Mesendoderm (in vitro differentiated cells): ENCODE measurements at regions not wholly inside any gene's neighbourhood (a gene's known extent, or its start where the extent isn't known, plus 50 kb on each side); places are given as distances from the start of the nearest gene placed in this dataset.

Source experiments
- DNase-seq: peaks from one replicate; pipeline ENCODE4 v3.0.0; 2013
- H2AK5ac ChIP-seq: 2 replicates; pipeline ENCODE4 v1.6.1; 2013; ENCODE audit warnings: low read length, inconsistent platforms
- H2BK120ac ChIP-seq: 2 replicates; pipeline ENCODE4 v1.6.1; 2013; ENCODE audit warnings: low read depth, mild to moderate bottlenecking, low read length, moderate library complexity, mixed read lengths
- H2BK15ac ChIP-seq: replicated peaks from 2 replicates; pipeline ENCODE4 v1.6.1; 2013; ENCODE audit warnings: low read depth, mild to moderate bottlenecking, moderate library complexity
- H2BK5ac ChIP-seq: 2 replicates; pipeline ENCODE4 v1.6.1; 2013; ENCODE audit warnings: low read length, inconsistent platforms
- H3K18ac ChIP-seq: 2 replicates; pipeline ENCODE4 v1.6.1; 2013; ENCODE audit warnings: mild to moderate bottlenecking, low read length, mixed read lengths
- H3K23ac ChIP-seq: one replicate; pipeline ENCODE4 v1.6.1; 2013; ENCODE audit warnings: low read length
- H3K27ac ChIP-seq: 2 replicates; pipeline ENCODE4 v1.5.1; 2013; ENCODE audit warnings: low read depth, mild to moderate bottlenecking, inconsistent platforms, low read length, moderate library complexity
- H3K27me3 ChIP-seq: 2 replicates; pipeline ENCODE4 v1.6.1; 2013; ENCODE audit warnings: low read length, control low read depth, mild to moderate bottlenecking, inconsistent platforms; ENCODE audit not compliant: insufficient read depth, poor library complexity
- H3K36me3 ChIP-seq: 2 replicates; pipeline ENCODE4 v1.6.1; 2013; ENCODE audit warnings: low read length, inconsistent platforms; ENCODE audit not compliant: control insufficient read depth, insufficient read depth
- H3K4ac ChIP-seq: one replicate; pipeline ENCODE4 v1.6.1; 2013; ENCODE audit warnings: low read depth, mild to moderate bottlenecking, low read length, moderate library complexity
- H3K4me1 ChIP-seq: 2 replicates; pipeline ENCODE4 v1.6.1; 2013; ENCODE audit warnings: low read depth, low read length, inconsistent platforms; ENCODE audit not compliant: control insufficient read depth
- H3K4me2 ChIP-seq: 2 replicates; pipeline ENCODE4 v1.6.1; 2013; ENCODE audit warnings: low read length
- H3K4me3 ChIP-seq: 2 replicates; pipeline ENCODE4 v1.5.1; 2013; ENCODE audit warnings: mild to moderate bottlenecking, low read length
- H3K56ac ChIP-seq: one replicate; pipeline ENCODE4 v1.6.1; 2013; ENCODE audit warnings: low read length
- H3K79me1 ChIP-seq: 2 replicates; pipeline ENCODE4 v1.6.1; 2013; ENCODE audit warnings: low read length, inconsistent platforms
- H3K79me2 ChIP-seq: 2 replicates; pipeline ENCODE4 v1.6.1; 2013; ENCODE audit warnings: mild to moderate bottlenecking, low read length; ENCODE audit not compliant: control insufficient read depth, insufficient read depth
- H3K9ac ChIP-seq: 2 replicates; pipeline ENCODE4 v1.6.1; 2013; ENCODE audit warnings: low read length, inconsistent platforms
- H4K5ac ChIP-seq: one replicate; pipeline ENCODE4 v1.6.1; 2013; ENCODE audit warnings: low read length
- H4K8ac ChIP-seq: one replicate; pipeline ENCODE4 v1.6.1; 2013; ENCODE audit warnings: low read depth, mild to moderate bottlenecking, control low read depth, low read length, moderate library complexity
- WGBS: extraction: QIAGEN DNeasy Blood & Tissue Kit; methylation state at CpG from one replicate; pipeline ENCODE4 v1.1.7; 2013; ENCODE audit warnings: low lambda C conversion rate, missing lambda C conversion rate; ENCODE audit not compliant: insufficient coverage; ENCODE audit errors: extremely low coverage; 5-methylcytosine and 5-hydroxymethylcytosine counted together

GRCh38 chr9:129280236-129280622 is 102.2 kb upstream of the IER5L start:
- no peak overlapping the region for H2BK120ac ChIP-seq
- no peak overlapping the region for H3K18ac ChIP-seq
- no peak overlapping the region for H3K4me2 ChIP-seq
- no peaks in the 10 kb centered on the region for H3K79me2 ChIP-seq
- no peaks in the 10 kb centered on the region for H3K79me1 ChIP-seq
- no peak overlapping the region for H2BK15ac ChIP-seq
- no peaks in the 10 kb centered on the region for H3K27me3 ChIP-seq
- H4K5ac ChIP-seq: no peak overlapping the region
- H2BK5ac ChIP-seq: no peak overlapping the region
- H2AK5ac ChIP-seq: no peak overlapping the region
- no peak for DNase-seq
- H3K36me3 ChIP-seq: no peaks in the 10 kb centered on the region
- no peak overlapping the region for H3K9ac ChIP-seq
- no peak overlapping the region for H3K4ac ChIP-seq
- H3K27ac ChIP-seq: no peak overlapping the region
- no peak overlapping the region for H3K23ac ChIP-seq
- WGBS: no CpG with 5 or more reads among the region's 8 CpGs
- H3K4me1 ChIP-seq: peaks cover 3% of the 10 kb centered on the region
- no peak overlapping the region for H3K4me3 ChIP-seq
- H3K56ac ChIP-seq: no peak overlapping the region
- no peak overlapping the region for H4K8ac ChIP-seq

GRCh38 chr9:129278391-129279237 is 100.6 kb upstream of the IER5L start:
- Histone ChIP-seq H3K27me3 (no peaks in the 10 kb centered on the region), H3K4me3 (no peak overlapping the region), H3K36me3 (no peaks in the 10 kb centered on the region), H2BK15ac (no peak overlapping the region), H3K27ac (no peak overlapping the region), H3K79me1 (no peaks in the 10 kb centered on the region), H2AK5ac (no peak overlapping the region), H3K18ac (no peak overlapping the region), H3K4me2 (no peak overlapping the region), H3K4ac (no peak overlapping the region), H3K23ac (no peak overlapping the region), H2BK120ac (no peak overlapping the region), H3K56ac (peak overlapping the region; percentile 38), H3K4me1 (peaks cover 3% of the 10 kb centered on the region), H4K5ac (no peak overlapping the region), H3K79me2 (no peaks in the 10 kb centered on the region), H2BK5ac (no peak overlapping the region), H3K9ac (no peak overlapping the region), H4K8ac (no peak overlapping the region)
- no peak for DNase-seq
- WGBS: no CpG with 5 or more reads among the region's 16 CpGs

- no peak overlapping the region for H3K27ac ChIP-seq
- peaks cover 3% of the 10 kb centered on the region for H3K4me1 ChIP-seq
These were observed 98.6 kb upstream of the IER5L start for GRCh38 chr9:129276486-129277230.

GRCh38 chr9:129275626-129276247 is 97.7 kb upstream of the IER5L start:
- H3K79me2 ChIP-seq: no peaks in the 10 kb centered on the region
- DNase-seq: peak; percentile 88
- no peaks in the 10 kb centered on the region for H3K79me1 ChIP-seq
- peaks cover 3% of the 10 kb centered on the region for H3K4me1 ChIP-seq
- no peak overlapping the region for H2BK5ac ChIP-seq
- no peak overlapping the region for H2BK15ac ChIP-seq
- H3K23ac ChIP-seq: no peak overlapping the region
- H3K4me2 ChIP-seq: no peak overlapping the region
- H3K18ac ChIP-seq: no peak overlapping the region
- no peak overlapping the region for H2AK5ac ChIP-seq
- no peak overlapping the region for H3K4me3 ChIP-seq
- H3K4ac ChIP-seq: no peak overlapping the region
- no peak overlapping the region for H4K5ac ChIP-seq
- no peak overlapping the region for H2BK120ac ChIP-seq
- H3K9ac ChIP-seq: no peak overlapping the region
- no peak overlapping the region for H4K8ac ChIP-seq
- peak overlapping the region; percentile 17 for H3K56ac ChIP-seq
- H3K27me3 ChIP-seq: no peaks in the 10 kb centered on the region
- H3K27ac ChIP-seq: no peak overlapping the region
- H3K36me3 ChIP-seq: no peaks in the 10 kb centered on the region
- no CpG with 5 or more reads among the region's 10 CpGs for WGBS

More at GRCh38 chr9:129276486-129277230, 98.6 kb upstream of the IER5L start:
- no peak overlapping the region for H3K4me2 ChIP-seq
- no peak for DNase-seq
- H2BK120ac ChIP-seq: no peak overlapping the region
- H2AK5ac ChIP-seq: no peak overlapping the region
- no peak overlapping the region for H3K23ac ChIP-seq
- H2BK5ac ChIP-seq: no peak overlapping the region
- H3K79me1 ChIP-seq: no peaks in the 10 kb centered on the region
- no CpG with 5 or more reads among the region's 16 CpGs for WGBS
- no peak overlapping the region for H3K18ac ChIP-seq
- H3K56ac ChIP-seq: peak overlapping the region; percentile 34
- no peak overlapping the region for H4K5ac ChIP-seq
- no peaks in the 10 kb centered on the region for H3K36me3 ChIP-seq
- H3K79me2 ChIP-seq: no peaks in the 10 kb centered on the region
- H3K4me3 ChIP-seq: no peak overlapping the region
- H3K27me3 ChIP-seq: no peaks in the 10 kb centered on the region
- H3K4ac ChIP-seq: no peak overlapping the region
- no peak overlapping the region for H3K9ac ChIP-seq
- no peak overlapping the region for H4K8ac ChIP-seq
- no peak overlapping the region for H2BK15ac ChIP-seq

GRCh38 chr9:129273941-129274684 is 96.1 kb upstream of the IER5L start:
- peaks cover 3% of the 10 kb centered on the region for H3K4me1 ChIP-seq
- H3K27me3 ChIP-seq: no peaks in the 10 kb centered on the region
- H3K79me2 ChIP-seq: no peaks in the 10 kb centered on the region
- H3K36me3 ChIP-seq: no peaks in the 10 kb centered on the region
- no peak overlapping the region for H3K4ac ChIP-seq
- H3K23ac ChIP-seq: no peak overlapping the region
- WGBS: no CpG with 5 or more reads among the region's 19 CpGs
- no peak overlapping the region for H3K27ac ChIP-seq
- no peak overlapping the region for H2AK5ac ChIP-seq
- no peak overlapping the region for H2BK5ac ChIP-seq
- no peak overlapping the region for H4K5ac ChIP-seq
- no peak overlapping the region for H2BK120ac ChIP-seq
- DNase-seq: no peak
- no peak overlapping the region for H2BK15ac ChIP-seq
- no peaks in the 10 kb centered on the region for H3K79me1 ChIP-seq
- no peak overlapping the region for H3K18ac ChIP-seq
- no peak overlapping the region for H3K4me3 ChIP-seq
- no peak overlapping the region for H3K9ac ChIP-seq
- no peak overlapping the region for H3K4me2 ChIP-seq
- no peak overlapping the region for H4K8ac ChIP-seq
- no peak overlapping the region for H3K56ac ChIP-seq
